Neuronal stem cell (in vitro differentiated cells): ENCODE measurements at regions not wholly inside any gene's neighbourhood (a gene's known extent, or its start where the extent isn't known, plus 50 kb on each side); places are given as distances from the start of the nearest gene placed in this dataset.
A peak's percentile ranks its signal among the peaks of the same experiment; 100 is the strongest.

Experiments used
- DNase-seq: peaks from one replicate; pipeline ENCODE4 v3.0.0-alpha.2; 2013; ENCODE audit warnings: low spot score
- H2AFZ ChIP-seq: one replicate; pipeline ENCODE4 v1.6.1; 2013; ENCODE audit warnings: mild to moderate bottlenecking, low read length, inconsistent platforms
- H2AK5ac ChIP-seq: 2 replicates; pipeline ENCODE4 v1.6.1; 2013; ENCODE audit warnings: low read depth, mild to moderate bottlenecking, inconsistent platforms, low read length, moderate library complexity, mixed read lengths
- H2BK120ac ChIP-seq: 2 replicates; pipeline ENCODE4 v1.6.1; 2013; ENCODE audit warnings: low read depth, mild to moderate bottlenecking, inconsistent platforms, low read length, moderate library complexity, mixed read lengths
- H2BK12ac ChIP-seq: one replicate; pipeline ENCODE4 v1.6.1; 2013; ENCODE audit warnings: low read length, inconsistent platforms
- H2BK15ac ChIP-seq: 2 replicates; pipeline ENCODE4 v1.6.1; 2013; ENCODE audit warnings: mild to moderate bottlenecking, low read length, inconsistent platforms, mixed read lengths
- H2BK5ac ChIP-seq: one replicate; pipeline ENCODE4 v1.6.1; 2013; ENCODE audit warnings: inconsistent platforms, mild to moderate bottlenecking, low read length, moderate library complexity
- H3K14ac ChIP-seq: one replicate; pipeline ENCODE4 v1.6.1; 2013; ENCODE audit warnings: low read length, inconsistent platforms
- H3K18ac ChIP-seq: 2 replicates; pipeline ENCODE4 v1.6.1; 2013; ENCODE audit warnings: low read length, inconsistent platforms
- H3K23ac ChIP-seq: 2 replicates; pipeline ENCODE4 v1.6.1; 2013; ENCODE audit warnings: low read depth, mild to moderate bottlenecking, mixed read lengths, low read length, inconsistent platforms; ENCODE audit not compliant: poor library complexity
- H3K27ac ChIP-seq: replicated peaks from 3 replicates; pipeline ENCODE4 v1.5.1; 2013; ENCODE audit warnings: low read length, inconsistent platforms
- H3K27me3 ChIP-seq, 3 experiments: 2 replicates each; pipeline ENCODE4 v1.6.1; 2013; ENCODE audit warnings: low read length in 3 of 3, mild to moderate bottlenecking in 2 of 3, inconsistent platforms in 1 of 3, low read depth in 1 of 3, mixed read lengths in 1 of 3, moderate library complexity in 1 of 3; ENCODE audit not compliant: control insufficient read depth in 3 of 3, insufficient read depth in 3 of 3
- H3K36me3 ChIP-seq, 2 donors: replicated peaks in 1 of 2; 2 replicates each; pipeline ENCODE4 v1.6.1; 2013; ENCODE audit warnings: low read length in 2 of 2; ENCODE audit not compliant: control insufficient read depth in 2 of 2, insufficient read depth in 2 of 2
- H3K4ac ChIP-seq: 2 replicates; pipeline ENCODE4 v1.6.1; 2013; ENCODE audit warnings: inconsistent platforms, mild to moderate bottlenecking, low read length, moderate library complexity
- H3K4me1 ChIP-seq, 2 donors: 1 replicate in 1 of 2; 2 replicates in 1 of 2; pipeline ENCODE4 v1.6.1; 2013; ENCODE audit warnings: low read length in 2 of 2, low read depth in 1 of 2; ENCODE audit not compliant: control insufficient read depth in 2 of 2, insufficient read depth in 1 of 2
- H3K4me2 ChIP-seq: one replicate; pipeline ENCODE4 v1.6.1; 2013; ENCODE audit warnings: mild to moderate bottlenecking, low read length, inconsistent platforms; ENCODE audit not compliant: insufficient read depth, poor library complexity, severe bottlenecking
- H3K4me3 ChIP-seq, 2 donors: 2 replicates each; pipeline ENCODE4 v1.5.1; 2013; ENCODE audit warnings: low read length in 2 of 2, mild to moderate bottlenecking in 2 of 2, inconsistent platforms in 1 of 2, moderate library complexity in 1 of 2
- H3K79me1 ChIP-seq: one replicate; pipeline ENCODE4 v1.6.1; 2013; ENCODE audit warnings: low read depth, mild to moderate bottlenecking, inconsistent platforms, low read length, moderate library complexity
- H3K9ac ChIP-seq: one replicate; pipeline ENCODE4 v1.6.1; 2013; ENCODE audit warnings: mild to moderate bottlenecking, low read depth, low read length, inconsistent platforms; ENCODE audit not compliant: poor library complexity
- H3K9me3 ChIP-seq, 2 donors: replicated peaks in 1 of 2; 2 replicates each; pipeline versions ENCODE3 to v1.6.1; 2013; ENCODE audit warnings: low read length in 2 of 2, mild to moderate bottlenecking in 2 of 2, inconsistent platforms in 1 of 2, low read depth in 1 of 2, mixed read lengths in 1 of 2, moderate library complexity in 1 of 2; ENCODE audit not compliant: control insufficient read depth in 2 of 2, insufficient read depth in 1 of 2
- H4K8ac ChIP-seq: one replicate; pipeline ENCODE4 v1.6.1; 2013; ENCODE audit warnings: low read depth, mild to moderate bottlenecking, inconsistent platforms, low read length, moderate library complexity
- H4K91ac ChIP-seq: one replicate; pipeline ENCODE4 v1.6.1; 2013; ENCODE audit warnings: low read length, low read depth, mild to moderate bottlenecking, inconsistent platforms; ENCODE audit not compliant: poor library complexity
- WGBS, 2 donors: extraction: QIAGEN DNeasy Blood & Tissue Kit; methylation state at CpG; one replicate each; pipeline ENCODE4 v1.1.7; 2013; ENCODE audit warnings: missing lambda C conversion rate in 2 of 2, mixed read lengths in 1 of 2; ENCODE audit not compliant: insufficient read length in 2 of 2, insufficient replicate concordance in 1 of 2; ENCODE audit errors: extremely low coverage in 2 of 2; 5-methylcytosine and 5-hydroxymethylcytosine counted together

GRCh38 chr3:170778240-170779217 is 91.5 kb downstream of the RPL22L1 start:
- no peaks in the 10 kb centered on the region for H3K4me1 ChIP-seq
- no peak overlapping the region for H2BK12ac ChIP-seq
- no peak overlapping the region for H2AFZ ChIP-seq
- no peaks in the 10 kb centered on the region for H3K79me1 ChIP-seq
- H4K8ac ChIP-seq = no peak overlapping the region
- no peak for DNase-seq
- no peak overlapping the region for H3K27ac ChIP-seq
- WGBS, 2 donors = 100% methylated on average over 1 of the region's 6 CpGs
- no peak overlapping the region for H3K18ac ChIP-seq
- no peak overlapping the region for H3K9ac ChIP-seq
- no peak overlapping the region for H3K4me2 ChIP-seq
- H2AK5ac ChIP-seq = no peak overlapping the region
- no peak overlapping the region for H2BK120ac ChIP-seq
- H3K36me3 ChIP-seq = no peaks in the 10 kb centered on the region
- H2BK15ac ChIP-seq = no peak overlapping the region
- no peak overlapping the region for H4K91ac ChIP-seq
- H3K27me3 ChIP-seq = no peaks in the 10 kb centered on the region
- H3K4ac ChIP-seq = no peak overlapping the region
- H3K14ac ChIP-seq = no peak overlapping the region
- H3K4me3 ChIP-seq = no peak overlapping the region
- H3K9me3 ChIP-seq = no peaks in the 10 kb centered on the region
- H2BK5ac ChIP-seq = no peak overlapping the region
- H3K23ac ChIP-seq = no peak overlapping the region

- Histone ChIP-seq H2AFZ (no peak overlapping the region), H3K4me2 (no peak overlapping the region), H3K18ac (no peak overlapping the region)
Measured at GRCh38 chr3:170777564-170777926, 92.5 kb downstream of the RPL22L1 start.

GRCh38 chr3:170776887-170777563 is 93.0 kb downstream of the RPL22L1 start:
- Histone ChIP-seq H3K27ac (no peak overlapping the region), H3K9me3 (no peaks in the 10 kb centered on the region), H2BK5ac (no peak overlapping the region), H2AFZ (no peak overlapping the region), H2BK15ac (no peak overlapping the region), H3K4ac (no peak overlapping the region), H3K9ac (no peak overlapping the region), H3K4me2 (no peak overlapping the region), H2AK5ac (no peak overlapping the region), H3K23ac (no peak overlapping the region), H3K4me3 (no peak overlapping the region), H2BK12ac (no peak overlapping the region), H4K8ac (no peak overlapping the region), H2BK120ac (no peak overlapping the region), H3K36me3 (no peaks in the 10 kb centered on the region), H4K91ac (no peak overlapping the region), H3K79me1 (no peaks in the 10 kb centered on the region), H3K4me1 (no peaks in the 10 kb centered on the region), H3K14ac (no peak overlapping the region), H3K27me3 (no peaks in the 10 kb centered on the region), H3K18ac (no peak overlapping the region)
- WGBS, 2 donors = no CpG with 5 or more reads among the region's 5 CpGs
- no peak for DNase-seq

More at GRCh38 chr3:170777564-170777926, 92.5 kb downstream of the RPL22L1 start:
- no peak overlapping the region for H3K9ac ChIP-seq
- no peaks in the 10 kb centered on the region for H3K36me3 ChIP-seq
- H4K8ac ChIP-seq = no peak overlapping the region
- no peak overlapping the region for H3K27ac ChIP-seq
- H4K91ac ChIP-seq = no peak overlapping the region
- no peak overlapping the region for H2BK120ac ChIP-seq
- no peak overlapping the region for H3K4me3 ChIP-seq
- H3K14ac ChIP-seq = no peak overlapping the region
- no peak overlapping the region for H2BK15ac ChIP-seq
- no peaks in the 10 kb centered on the region for H3K4me1 ChIP-seq
- no peak overlapping the region for H3K4ac ChIP-seq
- no peaks in the 10 kb centered on the region for H3K79me1 ChIP-seq
- no peak overlapping the region for H2AK5ac ChIP-seq
- H2BK12ac ChIP-seq = no peak overlapping the region
- H3K23ac ChIP-seq = no peak overlapping the region
- no peaks in the 10 kb centered on the region for H3K9me3 ChIP-seq
- no peak for DNase-seq
- H3K27me3 ChIP-seq = no peaks in the 10 kb centered on the region
- no peak overlapping the region for H2BK5ac ChIP-seq

GRCh38 chr3:170773682-170774425 is 96.1 kb downstream of the RPL22L1 start:
- Histone ChIP-seq H3K14ac (no peak overlapping the region), H4K91ac (no peak overlapping the region), H3K18ac (no peak overlapping the region), H4K8ac (no peak overlapping the region), H3K23ac (no peak overlapping the region), H3K4me2 (no peak overlapping the region), H3K36me3 (no peaks in the 10 kb centered on the region), H3K4ac (no peak overlapping the region), H2BK12ac (no peak overlapping the region), H3K27me3 (no peaks in the 10 kb centered on the region), H2AFZ (no peak overlapping the region), H3K27ac (no peak overlapping the region), H3K4me3 (peak overlapping the region in 1 of 2 donors; percentile 59), H3K9ac (no peak overlapping the region), H2BK5ac (no peak overlapping the region), H2BK15ac (no peak overlapping the region), H3K4me1 (no peaks in the 10 kb centered on the region), H2BK120ac (no peak overlapping the region), H2AK5ac (no peak overlapping the region), H3K9me3 (no peaks in the 10 kb centered on the region), H3K79me1 (no peaks in the 10 kb centered on the region)
- WGBS, 2 donors = no CpG with 5 or more reads among the region's 4 CpGs
- DNase-seq = no peak
